Cardiac fibroblast (primary cell): ENCODE measurements at regions not wholly inside any gene's neighbourhood (a gene's known extent, or its start where the extent isn't known, plus 50 kb on each side); places are given as distances from the start of the nearest gene placed in this dataset.

Source experiments
- DNase-seq, 2 donors: peaks; one replicate each; pipeline versions ENCODE4 v3.0.0 to v3.0.0-alpha.2; 2010; ENCODE audit warnings: low read depth in 2 of 2
- H3K4me3 ChIP-seq, 2 donors: replicated peaks in 1 of 2; 1 replicate in 1 of 2; 2 replicates in 1 of 2; pipeline ENCODE4 v1.5.1; 2011; ENCODE audit warnings: low read depth in 2 of 2, low read length in 2 of 2, mild to moderate bottlenecking in 2 of 2, moderate library complexity in 1 of 2
- CTCF ChIP-seq: IDR thresholded peaks from one replicate; pipeline ENCODE4 v1.5.1; 2011; ENCODE audit warnings: low read depth, mild to moderate bottlenecking, low read length, inconsistent platforms

- peak; percentile 38 to 88 for DNase-seq
- no peak for TF ChIP-seq CTCF
- H3K4me3 ChIP-seq = no peak overlapping the region
Measured at GRCh38 chr9:115941561-115942315, 211.9 kb upstream of the PAPPA start.

GRCh38 chr9:115943431-115944165, 210.0 kb upstream of the PAPPA start:
- H3K4me3 ChIP-seq = no peak overlapping the region
- peak in 1 of 2 donors; percentile 18 for DNase-seq
- no peak for TF ChIP-seq CTCF

GRCh38 chr9:115944166-115944948, 209.2 kb upstream of the PAPPA start:
- no peak for TF ChIP-seq CTCF
- peak; percentile 100 for DNase-seq
- no peak overlapping the region for H3K4me3 ChIP-seq

GRCh38 chr9:115945009-115945431, 208.6 kb upstream of the PAPPA start:
- DNase-seq = no peak
- H3K4me3 ChIP-seq = no peak overlapping the region
- no peak for TF ChIP-seq CTCF

- no peak for TF ChIP-seq CTCF
- H3K4me3 ChIP-seq = no peak overlapping the region
- DNase-seq = peak; percentile 15 to 57
Measured at GRCh38 chr9:115946530-115946929, 207.1 kb upstream of the PAPPA start.

- DNase-seq = no peak
- TF ChIP-seq CTCF = no peak
- H3K4me3 ChIP-seq = no peak overlapping the region
Measured at GRCh38 chr9:115951977-115952376, 201.6 kb upstream of the PAPPA start.
